ENCODE measurements at regions not wholly inside any gene's neighbourhood (a gene's known extent, or its start where the extent isn't known, plus 50 kb on each side); places are given as distances from the start of the nearest gene placed in this dataset.

- no peaks in the 10 kb centered on the region for H3K79me2 ChIP-seq (ENCODE audit: insufficient read depth, low read length)
- H3K27ac ChIP-seq (ENCODE audit: low read depth, low read length), result no peak overlapping the region
- no peaks in the 10 kb centered on the region for H3K27me3 ChIP-seq (ENCODE audit: insufficient read depth, low read length)
- no peaks in the 10 kb centered on the region for H3K36me3 ChIP-seq (ENCODE audit: control insufficient read depth in 1 of 2, insufficient read depth in 2 of 2, low read length in 2 of 2)
- H3K9me3 ChIP-seq (ENCODE audit: control insufficient read depth in 1 of 2, insufficient read depth in 1 of 2, low read depth in 1 of 2, low read length in 2 of 2), result no peaks in the 10 kb centered on the region
- H3K4me3 ChIP-seq (replicated peaks in 1 of 2; ENCODE audit: low read depth in 1 of 2, low read length in 2 of 2), result no peak overlapping the region
- no peak overlapping the region for H3K4me2 ChIP-seq (ENCODE audit: low read length)
- no peak overlapping the region for H3K9ac ChIP-seq (ENCODE audit: low read length)
- intact Hi-C loops (cut with micrococcal nuclease), result no loop called here
- BruUV-seq (replicated peaks), result no TSS peak
- H3K9me2 ChIP-seq (ENCODE audit: insufficient read depth), result no peaks in the 10 kb centered on the region
- no peak for DNase-seq (ENCODE audit: low read depth, low spot score)
- POLR2A ChIA-PET, result no interaction called here
- RAD21 ChIA-PET (ENCODE audit: low non-redundant PET in 1 of 2, low total read pairs in 2 of 2, uncharacterized antibody in 2 of 2, unreplicated experiment in 2 of 2), result no interaction called here
- H2AFZ ChIP-seq (ENCODE audit: low read depth, low read length, poor library complexity, severe bottlenecking), result no peak overlapping the region
- ATAC-seq, result no peak
- H4K20me1 ChIP-seq (ENCODE audit: insufficient read depth), result no peaks in the 10 kb centered on the region
- TF ChIP-seq, protein P1, sequence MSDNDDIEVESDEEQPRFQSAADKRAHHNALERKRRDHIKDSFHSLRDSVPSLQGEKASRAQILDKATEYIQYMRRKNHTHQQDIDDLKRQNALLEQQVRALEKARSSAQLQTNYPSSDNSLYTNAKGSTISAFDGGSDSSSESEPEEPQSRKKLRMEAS (IDR thresholded peaks at IDR 0.05), result no peak
- no peak for TF ChIP-seq SP1 (IDR thresholded peaks at IDR 0.05; ENCODE audit: low read depth)
- no peak for TF ChIP-seq CTCF (IDR thresholded peaks at IDR 0.05 in 2 of 3, conservative IDR thresholded peaks at IDR 0.05 in 1 of 3; ENCODE audit: borderline replicate concordance in 1 of 3, insufficient read depth in 1 of 3, low read depth in 2 of 3, low read length in 2 of 3)
- H3K4me1 ChIP-seq (ENCODE audit: control insufficient read depth in 1 of 2, insufficient read depth in 2 of 2, low read length in 2 of 2), result no peaks in the 10 kb centered on the region
- CTCF ChIA-PET, result no interaction called here
Measured at GRCh38 chr13:84985860-84986259, 813.4 kb downstream of the SLITRK6 start.

DNA sequence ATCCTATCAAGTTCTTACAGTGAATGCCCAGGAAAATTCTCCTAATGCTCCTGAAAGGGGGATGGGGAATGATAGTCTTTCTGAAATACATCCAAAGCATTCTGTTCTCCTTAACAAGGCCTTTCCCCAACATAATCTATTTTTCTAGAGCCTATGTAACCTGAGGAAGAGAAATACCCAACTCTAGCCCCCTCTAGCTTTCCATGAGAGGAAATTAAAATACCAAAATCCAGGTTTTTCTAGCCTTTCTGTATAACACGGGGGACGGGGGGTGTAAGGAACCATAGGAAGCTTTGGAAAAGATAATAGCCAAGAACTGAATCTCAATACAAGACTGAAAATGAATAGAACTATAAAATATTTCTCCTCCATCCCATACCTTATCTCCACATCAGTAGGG, 815.9 kb downstream of the SLITRK6 start:
- intact Hi-C loops (cut with micrococcal nuclease), result no loop called here
- DNase-seq (ENCODE audit: low read depth, low spot score) (no peak), ATAC-seq (no peak)
- POLR2A ChIA-PET, result no interaction called here
- RAD21 ChIA-PET (ENCODE audit: low non-redundant PET in 1 of 2, low total read pairs in 2 of 2, uncharacterized antibody in 2 of 2, unreplicated experiment in 2 of 2), result no interaction called here
- TF ChIP-seq SIN3A (IDR thresholded peaks at IDR 0.05; ENCODE audit: low read depth) (no peak), JUND (IDR thresholded peaks at IDR 0.05) (no peak), ATF3 (IDR thresholded peaks at IDR 0.05) (no peak), ELF1 (IDR thresholded peaks at IDR 0.05; ENCODE audit: borderline replicate concordance, low read depth) (no peak), POLR2AphosphoS5 (IDR thresholded peaks at IDR 0.05; ENCODE audit: low read depth, low read length) (no peak), TCF7L2 (IDR thresholded peaks at IDR 0.05; ENCODE audit: borderline replicate concordance, extremely low read depth, insufficient read depth, insufficient read length) (no peak), EZH2phosphoT487 (IDR thresholded peaks at IDR 0.05; ENCODE audit: borderline replicate concordance) (no peak), REST (IDR thresholded peaks at IDR 0.05; ENCODE audit: low read depth) (no peak)
- BruUV-seq (replicated peaks), result no TSS peak
- Histone ChIP-seq H4K20me1 (ENCODE audit: insufficient read depth) (no peaks in the 10 kb centered on the region), H3K9me3 (ENCODE audit: control insufficient read depth in 1 of 2, insufficient read depth in 1 of 2, low read depth in 1 of 2, low read length in 2 of 2) (no peaks in the 10 kb centered on the region), H3K79me2 (ENCODE audit: insufficient read depth, low read length) (no peaks in the 10 kb centered on the region), H3K4me1 (ENCODE audit: control insufficient read depth in 1 of 2, insufficient read depth in 2 of 2, low read length in 2 of 2) (no peaks in the 10 kb centered on the region), H3K9ac (ENCODE audit: low read length) (no peak overlapping the region), H3K4me2 (ENCODE audit: low read length) (no peak overlapping the region), H3K27ac (ENCODE audit: low read depth, low read length) (no peak overlapping the region), H3K4me3 (replicated peaks in 1 of 2; ENCODE audit: low read depth in 1 of 2, low read length in 2 of 2) (no peak overlapping the region), H3K36me3 (ENCODE audit: control insufficient read depth in 1 of 2, insufficient read depth in 2 of 2, low read length in 2 of 2) (no peaks in the 10 kb centered on the region), H3K9me2 (ENCODE audit: insufficient read depth) (no peaks in the 10 kb centered on the region), H3K27me3 (ENCODE audit: insufficient read depth, low read length) (no peaks in the 10 kb centered on the region), H2AFZ (ENCODE audit: low read depth, low read length, poor library complexity, severe bottlenecking) (no peak overlapping the region)
- CTCF ChIA-PET, result no interaction called here

Measured in HCT116 (cell line).